ENCODE measurements at regions not wholly inside any gene's neighbourhood (a gene's known extent, or its start where the extent isn't known, plus 50 kb on each side); places are given as distances from the start of the nearest gene placed in this dataset.

DNA sequence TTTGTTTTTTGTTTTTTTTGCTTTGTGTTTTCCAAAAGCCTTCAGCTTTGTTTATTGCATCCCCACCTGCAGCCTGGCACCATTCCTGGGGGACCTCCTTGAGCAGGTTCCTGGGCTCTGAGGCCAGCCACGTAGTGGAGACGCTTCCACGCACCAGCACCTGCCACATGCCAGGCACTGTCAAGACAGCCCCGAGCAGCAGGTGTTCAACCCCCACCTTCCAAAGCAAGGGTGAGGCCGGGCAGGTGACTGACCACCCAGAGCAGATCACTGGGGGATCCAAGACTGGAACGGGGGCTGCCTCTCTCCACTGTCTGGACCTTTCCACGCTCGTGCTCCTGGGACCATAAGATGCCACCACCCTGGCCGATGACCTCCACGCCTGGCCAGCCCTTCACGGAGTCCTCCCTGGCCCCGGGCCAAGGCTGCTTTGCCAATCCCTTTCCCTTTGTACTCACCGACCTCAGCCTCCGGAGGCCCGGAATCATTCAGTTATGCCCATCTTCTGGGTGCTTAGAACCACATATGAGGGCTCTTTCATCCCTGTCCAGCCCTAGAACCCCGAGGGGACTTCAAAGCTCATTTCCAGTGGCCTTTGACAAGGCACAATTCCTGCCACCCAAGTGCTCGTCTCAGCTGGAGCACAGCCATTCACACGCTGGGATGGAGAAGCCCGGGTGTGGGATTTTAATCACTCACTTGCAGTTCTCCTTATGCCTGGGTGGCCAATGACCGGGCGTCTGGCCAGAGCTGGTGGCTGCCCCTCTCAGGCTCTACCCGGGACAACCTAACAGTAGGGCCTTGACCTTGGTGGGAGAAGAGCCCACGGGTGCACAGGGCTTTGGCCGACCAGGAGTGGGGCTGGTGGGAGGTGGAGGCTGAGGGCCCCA lies 330.8 kb downstream of the NPHP4 start:
- intact Hi-C loops (cut with DNase I): no loop called here
- DNase-seq (peak in 1 of 5 donors; percentile 50), ATAC-seq (peak in 1 of 4 donors; percentile 39)
- WGBS, 4 donors: 72 to 83% (median 75%) methylated on average over 22 to 24 of the region's 24 CpGs
- Histone ChIP-seq H3K27me3 (peaks cover 0 to 6% (median 0%) of the 10 kb centered on the region in 9 donors), H3K27ac (no peak overlapping the region), H3K9me3 (peaks cover 0 to 5% (median 0%) of the 10 kb centered on the region in 12 donors), H3K36me3 (no peaks in the 10 kb centered on the region), H3K4me3 (no peak overlapping the region), H3K4me1 (peaks cover 0 to 22% (median 1%) of the 10 kb centered on the region in 12 donors)
- no peak for TF ChIP-seq POLR2A (IDR thresholded peaks at IDR 0.05)
- TF ChIP-seq, protein P1, sequence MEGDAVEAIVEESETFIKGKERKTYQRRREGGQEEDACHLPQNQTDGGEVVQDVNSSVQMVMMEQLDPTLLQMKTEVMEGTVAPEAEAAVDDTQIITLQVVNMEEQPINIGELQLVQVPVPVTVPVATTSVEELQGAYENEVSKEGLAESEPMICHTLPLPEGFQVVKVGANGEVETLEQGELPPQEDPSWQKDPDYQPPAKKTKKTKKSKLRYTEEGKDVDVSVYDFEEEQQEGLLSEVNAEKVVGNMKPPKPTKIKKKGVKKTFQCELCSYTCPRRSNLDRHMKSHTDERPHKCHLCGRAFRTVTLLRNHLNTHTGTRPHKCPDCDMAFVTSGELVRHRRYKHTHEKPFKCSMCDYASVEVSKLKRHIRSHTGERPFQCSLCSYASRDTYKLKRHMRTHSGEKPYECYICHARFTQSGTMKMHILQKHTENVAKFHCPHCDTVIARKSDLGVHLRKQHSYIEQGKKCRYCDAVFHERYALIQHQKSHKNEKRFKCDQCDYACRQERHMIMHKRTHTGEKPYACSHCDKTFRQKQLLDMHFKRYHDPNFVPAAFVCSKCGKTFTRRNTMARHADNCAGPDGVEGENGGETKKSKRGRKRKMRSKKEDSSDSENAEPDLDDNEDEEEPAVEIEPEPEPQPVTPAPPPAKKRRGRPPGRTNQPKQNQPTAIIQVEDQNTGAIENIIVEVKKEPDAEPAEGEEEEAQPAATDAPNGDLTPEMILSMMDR (IDR thresholded peaks at IDR 0.05): no peak

DNA sequence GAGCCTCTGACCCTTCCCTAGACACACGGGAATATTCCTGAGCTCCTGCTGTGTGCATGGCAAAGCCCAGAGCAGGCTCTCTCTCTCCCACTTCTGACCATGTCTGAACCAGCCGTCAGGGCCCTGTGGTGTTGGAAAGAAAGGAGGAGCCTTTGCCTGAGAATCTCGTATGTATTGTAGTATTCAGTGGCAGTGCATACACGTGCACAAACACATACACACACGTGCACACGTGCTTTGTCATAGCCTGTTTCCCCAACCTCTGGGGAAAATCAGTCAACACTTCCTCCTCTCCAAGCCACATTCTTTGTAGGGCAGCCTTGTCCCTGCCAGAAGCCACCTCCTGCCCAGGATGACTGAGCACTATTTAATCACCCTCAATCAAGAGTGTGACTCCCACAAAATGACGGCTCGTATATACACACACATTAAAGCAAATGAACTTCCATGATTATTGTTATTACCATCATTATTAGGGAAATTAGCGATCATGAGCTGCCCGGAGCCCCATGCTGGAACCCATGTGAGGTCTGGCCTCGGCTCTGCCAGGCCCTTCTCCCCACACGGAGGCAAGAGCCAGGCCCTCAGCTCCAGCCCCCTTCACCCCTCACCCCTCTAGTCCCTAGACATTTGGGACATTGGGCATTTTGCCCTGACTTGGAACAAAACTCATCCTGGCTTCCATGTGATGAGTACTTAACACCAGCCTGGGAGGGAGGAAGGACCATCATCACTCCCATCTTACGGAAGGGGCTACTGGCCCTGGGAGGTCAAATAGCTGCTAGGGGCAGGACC lies 331.9 kb downstream of the NPHP4 start:
- H3K4me1 ChIP-seq: peaks cover 0 to 22% (median 1%) of the 10 kb centered on the region in 12 donors
- H3K9me3 ChIP-seq: peaks cover 0 to 3% (median 0%) of the 10 kb centered on the region in 12 donors
- DNase-seq: peak in 3 of 5 donors; percentile 33 to 56 (median 48)
- H3K4me3 ChIP-seq: no peak overlapping the region
- no peaks in the 10 kb centered on the region for H3K36me3 ChIP-seq
- H3K27me3 ChIP-seq: peaks cover 0 to 6% (median 0%) of the 10 kb centered on the region in 9 donors
- intact Hi-C loops (cut with DNase I): no loop called here
- peak overlapping the region in 2 of 12 donors; percentile 7 to 11 for H3K27ac ChIP-seq
- WGBS, 4 donors: 25 to 34% (median 31%) methylated on average over 11 to 13 of the region's 13 CpGs
- peak; percentile 69 to 93 (median 88) for ATAC-seq
- TF ChIP-seq POLR2A (IDR thresholded peaks at IDR 0.05): no peak
- TF ChIP-seq, protein P1 (IDR thresholded peaks at IDR 0.05): no peak

DNA sequence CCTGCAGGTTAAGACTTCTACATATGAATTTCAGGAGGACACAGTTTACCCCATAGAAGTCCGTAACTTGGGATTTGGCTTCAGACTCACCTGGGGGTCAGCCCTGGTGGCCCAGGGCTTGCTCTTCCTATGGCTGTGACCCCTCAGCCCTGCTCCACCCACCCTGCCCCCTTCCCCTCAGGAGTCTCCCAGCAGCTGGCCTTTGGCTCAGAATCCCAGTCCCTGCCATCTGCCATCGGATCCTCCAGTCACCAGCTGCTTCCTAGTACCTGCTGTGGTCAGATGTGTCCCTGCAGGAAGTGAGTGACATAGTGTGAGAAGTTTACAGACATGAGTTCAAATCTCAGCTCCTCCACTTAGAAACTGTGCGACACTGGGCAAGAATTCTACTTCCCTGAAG lies 332.6 kb downstream of the NPHP4 start:
- ATAC-seq: no peak
- intact Hi-C loops (cut with DNase I): no loop called here
- DNase-seq: no peak
- H3K4me3 ChIP-seq: no peak overlapping the region
- peaks cover 0 to 9% (median 0%) of the 10 kb centered on the region in 12 donors for H3K9me3 ChIP-seq
- no peak for TF ChIP-seq POLR2A (IDR thresholded peaks at IDR 0.05)
- TF ChIP-seq, protein P1 (IDR thresholded peaks at IDR 0.05): no peak
- WGBS, 4 donors: 64 to 73% (median 70%) methylated on average over 3 of the region's 3 CpGs
- H3K4me1 ChIP-seq: peaks cover 0 to 22% (median 1%) of the 10 kb centered on the region in 12 donors
- no peak overlapping the region for H3K27ac ChIP-seq
- H3K27me3 ChIP-seq: peaks cover 0 to 6% (median 0%) of the 10 kb centered on the region in 9 donors
- no peaks in the 10 kb centered on the region for H3K36me3 ChIP-seq

Data from heart left ventricle (tissue), 16 donors.